Kidney (tissue), 13 donors: ENCODE measurements at regions not wholly inside any gene's neighbourhood (a gene's known extent, or its start where the extent isn't known, plus 50 kb on each side); places are given as distances from the start of the nearest gene placed in this dataset.

Experiments
- DNase-seq, 5 donors: peaks; one replicate each; pipeline ENCODE4 v3.0.0-alpha.2; 2013 to 2020
- FAIRE-seq: peaks from 2 replicates; lab custom pipeline; 2012; peaks lifted over from hg19 to GRCh38; lab: Jason Lieb, UNC
- H3K27ac ChIP-seq, 2 donors: one replicate each; pipeline ENCODE4 v1.7.0; 2013; ENCODE audit warnings: low read depth in 2 of 2, low read length in 2 of 2, inconsistent platforms in 1 of 2
- H3K27me3 ChIP-seq: one replicate; pipeline ENCODE4 v1.7.1; 2013; ENCODE audit warnings: low read length, inconsistent platforms; ENCODE audit not compliant: control insufficient read depth, insufficient read depth
- H3K36me3 ChIP-seq, 3 donors: one replicate each; pipeline versions ENCODE4 v1.7.0 to v1.7.1; 2013; ENCODE audit warnings: low read length in 3 of 3, control low read depth in 1 of 3, inconsistent platforms in 1 of 3; ENCODE audit not compliant: insufficient read depth in 3 of 3, control insufficient read depth in 2 of 3
- H3K4me1 ChIP-seq, 3 donors: one replicate each; pipeline versions ENCODE4 v1.7.0 to v1.7.1; 2013; ENCODE audit warnings: low read length in 3 of 3, inconsistent platforms in 1 of 3, low read depth in 1 of 3; ENCODE audit not compliant: control insufficient read depth in 2 of 3, insufficient read depth in 2 of 3
- H3K4me3 ChIP-seq, 3 donors: one replicate each; pipeline versions ENCODE4 v1.7.0 to v1.8.1; 2013; ENCODE audit warnings: low read length in 3 of 3, control low read depth in 1 of 3, inconsistent platforms in 1 of 3
- H3K9ac ChIP-seq, 3 donors: one replicate each; pipeline versions ENCODE4 v1.7.0 to v1.7.1; 2013; ENCODE audit warnings: low read length in 3 of 3, control low read depth in 1 of 3, inconsistent platforms in 1 of 3
- H3K9me3 ChIP-seq, 3 donors: one replicate each; pipeline versions ENCODE4 v1.7.0 to v1.7.1; 2013; ENCODE audit warnings: low read length in 3 of 3, control low read depth in 1 of 3, inconsistent platforms in 1 of 3; ENCODE audit not compliant: control insufficient read depth in 2 of 3, insufficient read depth in 1 of 3
- intact Hi-C: fragments of 100-400 bp; cut with DNase I; formaldehyde crosslinking; loops from one replicate; pipeline ENCODE4 v1.11.1; 2022
- TF ChIP-seq, protein P1 (sequence below): IDR thresholded peaks from 3 replicates; pipeline ENCODE4 v1.5.1; 2012; ENCODE audit warnings: mild to moderate bottlenecking, moderate library complexity, borderline replicate concordance; ENCODE audit not compliant: insufficient read depth; ENCODE audit errors: extremely low read depth
- donor health status: control.
- donor health status: control.
- donor health status: control.
- donor health status: control.
- donor health status: control.
- donor health status: DM: yes; HTN: yes; CAD: no.
- donor health status: Normal renal cell carcinoma (clear cell type).

GRCh38 chr4:20318909-20319277 is 67.2 kb downstream of the SLIT2 start:
- TF ChIP-seq, protein P1, sequence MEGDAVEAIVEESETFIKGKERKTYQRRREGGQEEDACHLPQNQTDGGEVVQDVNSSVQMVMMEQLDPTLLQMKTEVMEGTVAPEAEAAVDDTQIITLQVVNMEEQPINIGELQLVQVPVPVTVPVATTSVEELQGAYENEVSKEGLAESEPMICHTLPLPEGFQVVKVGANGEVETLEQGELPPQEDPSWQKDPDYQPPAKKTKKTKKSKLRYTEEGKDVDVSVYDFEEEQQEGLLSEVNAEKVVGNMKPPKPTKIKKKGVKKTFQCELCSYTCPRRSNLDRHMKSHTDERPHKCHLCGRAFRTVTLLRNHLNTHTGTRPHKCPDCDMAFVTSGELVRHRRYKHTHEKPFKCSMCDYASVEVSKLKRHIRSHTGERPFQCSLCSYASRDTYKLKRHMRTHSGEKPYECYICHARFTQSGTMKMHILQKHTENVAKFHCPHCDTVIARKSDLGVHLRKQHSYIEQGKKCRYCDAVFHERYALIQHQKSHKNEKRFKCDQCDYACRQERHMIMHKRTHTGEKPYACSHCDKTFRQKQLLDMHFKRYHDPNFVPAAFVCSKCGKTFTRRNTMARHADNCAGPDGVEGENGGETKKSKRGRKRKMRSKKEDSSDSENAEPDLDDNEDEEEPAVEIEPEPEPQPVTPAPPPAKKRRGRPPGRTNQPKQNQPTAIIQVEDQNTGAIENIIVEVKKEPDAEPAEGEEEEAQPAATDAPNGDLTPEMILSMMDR, result no peak
- no peak overlapping the region for H3K27ac ChIP-seq
- no peak overlapping the region for H3K9ac ChIP-seq
- no peaks in the 10 kb centered on the region for H3K9me3 ChIP-seq
- H3K4me1 ChIP-seq, result peaks cover 0 to 5% (median 2%) of the 10 kb centered on the region in 3 donors
- no peaks in the 10 kb centered on the region for H3K27me3 ChIP-seq
- intact Hi-C loops, result no loop called here
- H3K36me3 ChIP-seq, result no peaks in the 10 kb centered on the region
- DNase-seq (no peak), FAIRE-seq (no peak)
- no peak overlapping the region for H3K4me3 ChIP-seq

- TF ChIP-seq, protein P1, result no peak
- no peak for FAIRE-seq
Observed at GRCh38 chr4:20319825-20320612, 68.3 kb downstream of the SLIT2 start.

DNA sequence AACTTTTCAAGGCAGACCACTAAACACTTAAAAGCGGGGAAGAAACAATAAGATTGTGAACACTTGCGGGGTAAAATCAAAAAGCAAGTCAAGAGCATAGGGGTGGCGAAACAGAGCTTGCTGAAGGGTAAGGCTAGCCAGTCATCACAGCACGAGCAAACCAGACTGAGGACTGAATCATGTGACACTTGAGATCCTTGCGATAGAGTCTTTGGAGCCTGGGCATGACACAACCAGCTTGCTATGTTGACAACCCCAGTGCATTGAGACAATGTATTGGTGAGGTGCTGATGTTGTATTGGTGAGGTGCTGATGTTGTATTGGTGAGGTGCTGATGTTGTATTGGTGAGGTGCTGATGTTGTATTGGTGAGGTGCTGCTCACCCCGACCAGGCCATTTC is 72.3 kb downstream of the SLIT2 start:
- no peak overlapping the region for H3K27ac ChIP-seq
- H3K4me3 ChIP-seq, result no peak overlapping the region
- H3K36me3 ChIP-seq, result no peaks in the 10 kb centered on the region
- no peaks in the 10 kb centered on the region for H3K9me3 ChIP-seq
- no peak for DNase-seq
- intact Hi-C loops, result no loop called here
- TF ChIP-seq, protein P1, result no peak
- H3K27me3 ChIP-seq, result no peaks in the 10 kb centered on the region
- H3K4me1 ChIP-seq, result no peaks in the 10 kb centered on the region
- no peak for FAIRE-seq
- H3K9ac ChIP-seq, result no peak overlapping the region

More at GRCh38 chr4:20319825-20320612, 68.3 kb downstream of the SLIT2 start:
- H3K4me1 ChIP-seq, result peaks cover 0 to 5% (median 2%) of the 10 kb centered on the region in 3 donors
- H3K27ac ChIP-seq, result no peak overlapping the region
- DNase-seq, result peak in 1 of 5 donors; percentile 32
- no peak overlapping the region for H3K4me3 ChIP-seq
- H3K9me3 ChIP-seq, result no peaks in the 10 kb centered on the region
- no peaks in the 10 kb centered on the region for H3K27me3 ChIP-seq
- intact Hi-C loops, result no loop called here
- no peak overlapping the region for H3K9ac ChIP-seq
- H3K36me3 ChIP-seq, result no peaks in the 10 kb centered on the region
